A549 (cell line): ENCODE measurements at regions not wholly inside any gene's neighbourhood (a gene's known extent, or its start where the extent isn't known, plus 50 kb on each side); places are given as distances from the start of the nearest gene placed in this dataset.
A peak's percentile ranks its signal among the peaks of the same experiment; 100 is the strongest.

Source experiments
- ATAC-seq, 2 experiments: fragments of 200-7000 bp in 1 of 2; fragments of >200 bp in 1 of 2; cut with Nextera tagmentation in 1 of 2; cut with Tn5 transposase in 1 of 2; 3 replicates each; pipeline versions ENCODE4 v1.8.0 to v1.9.1; 2018 to 2020; ENCODE audit warnings: mild to moderate bottlenecking in 1 of 2, moderate library complexity in 1 of 2
- CTCF ChIA-PET: fragments of 300-600 bp; sonication (Branson Sonifier 250); formaldehyde crosslinking; extraction: SDS; loops from one replicate; lab custom pipeline; 2021; ENCODE audit warnings: antibody characterized with exemption, inconsistent platforms; lab: Yijun Ruan, JAX
- POLR2A ChIA-PET: fragments of 350-600 bp; formaldehyde crosslinking; extraction: SDS; loops from one replicate; lab custom pipeline; 2021; ENCODE audit warnings: antibody characterized with exemption, inconsistent platforms; lab: Yijun Ruan, JAX
- DNase-seq, 2 experiments: peaks; one replicate each; pipeline versions ENCODE4 v3.0.0 to v3.0.0-alpha.2; 2011 to 2016; ENCODE audit warnings: low read depth in 1 of 2, low spot score in 1 of 2
- FAIRE-seq: peaks from 2 replicates; lab custom pipeline; 2011; peaks lifted over from hg19 to GRCh38; lab: Jason Lieb, UNC
- H3K27ac ChIP-seq, 2 experiments: fragments of >200 bp; sonication (Bioruptor Twin); formaldehyde crosslinking; 3 replicates each; pipeline ENCODE4 v1.5.1; 2016 to 2017
- H3K4me1 ChIP-seq: fragments of >200 bp; sonication (Bioruptor Twin); formaldehyde crosslinking; 3 replicates; pipeline ENCODE4 v1.6.1; 2016
- H3K4me2 ChIP-seq: fragments of >200 bp; sonication (Bioruptor Twin); formaldehyde crosslinking; 3 replicates; pipeline ENCODE4 v1.6.1; 2016
- H3K4me3 ChIP-seq: fragments of >200 bp; sonication (Bioruptor Twin); formaldehyde crosslinking; 3 replicates; pipeline ENCODE4 v1.5.1; 2016
- H3K9me3 ChIP-seq: fragments of >200 bp; sonication (Bioruptor Twin); formaldehyde crosslinking; 3 replicates; pipeline ENCODE4 v1.6.1; 2016
- BHLHE40 ChIP-seq: IDR thresholded peaks from 2 replicates; pipeline ENCODE4 v1.6.1; 2012; ENCODE audit warnings: low read depth, low read length, inconsistent platforms
- CBX8 ChIP-seq: fragments of 200-600 bp; sonication (generic); IDR thresholded peaks from 2 replicates; pipeline ENCODE4 v1.6.1; 2016
- EHMT2 ChIP-seq: fragments of 200-600 bp; sonication (generic); IDR thresholded peaks from 2 replicates; pipeline ENCODE4 v1.6.1; 2016; ENCODE audit warnings: antibody characterized with exemption, low read depth, mild to moderate bottlenecking, moderate library complexity
- EP300 ChIP-seq, 2 experiments: fragments of >200 bp; sonication (Bioruptor Twin); formaldehyde crosslinking; IDR thresholded peaks; 2 replicates in 1 of 2; 3 replicates in 1 of 2; pipeline ENCODE4 v1.6.1; 2016 to 2017
- FOSB ChIP-seq: fragments of 250-450 bp; sonication (Bioruptor Pico); IDR thresholded peaks from 2 replicates; pipeline ENCODE4 v1.5.0; 2020; ENCODE audit warnings: mild to moderate bottlenecking, moderate library complexity
- FOSL2 ChIP-seq, 2 experiments: fragments of 450-650 bp in 1 of 2; fragments of >200 bp in 1 of 2; sonication (Bioruptor Twin) in 1 of 2; formaldehyde crosslinking; IDR thresholded peaks; 2 replicates each; pipeline versions ENCODE4 v1.5.0 to v1.6.1; 2016 to 2020; ENCODE audit warnings: mild to moderate bottlenecking in 1 of 2, moderate library complexity in 1 of 2
- HMGXB4 ChIP-seq: fragments of 250-450 bp; sonication (Bioruptor Pico); IDR thresholded peaks from 2 replicates; pipeline ENCODE4 v1.5.0; 2021; ENCODE audit warnings: mild to moderate bottlenecking, moderate library complexity, borderline replicate concordance
- HOXB5 ChIP-seq: fragments of 250-450 bp; sonication (Bioruptor Pico); IDR thresholded peaks from 2 replicates; pipeline ENCODE4 v1.5.0; 2020; ENCODE audit warnings: mild to moderate bottlenecking, moderate library complexity
- JUN ChIP-seq, 2 experiments: fragments of >200 bp; sonication (Bioruptor Twin); formaldehyde crosslinking; IDR thresholded peaks; 2 replicates in 1 of 2; 3 replicates in 1 of 2; pipeline ENCODE4 v1.6.1; 2016 to 2017
- KDM1A ChIP-seq: fragments of 200-600 bp; sonication (generic); IDR thresholded peaks from 2 replicates; pipeline ENCODE4 v1.6.1; 2016; ENCODE audit warnings: low read depth, mild to moderate bottlenecking
- KDM5A ChIP-seq: fragments of 200-600 bp; sonication (generic); IDR thresholded peaks from 2 replicates; pipeline ENCODE4 v1.6.1; 2016; ENCODE audit warnings: antibody characterized with exemption, mild to moderate bottlenecking
- MAFK ChIP-seq: fragments of 450-650 bp; IDR thresholded peaks from 2 replicates; pipeline ENCODE4 v1.6.1; 2014; ENCODE audit not compliant: partially characterized antibody
- MAZ ChIP-seq: fragments of 150-350 bp; IDR thresholded peaks from 2 replicates; pipeline ENCODE4 v1.6.1; 2014; ENCODE audit warnings: antibody characterized with exemption, low read depth, low read length, borderline replicate concordance
- NFE2L2 ChIP-seq: fragments of 150-350 bp; conservative IDR thresholded peaks from 2 replicates; pipeline ENCODE4 v1.6.1; 2014; ENCODE audit warnings: low read length
- RAD21 ChIP-seq, 2 experiments: fragments of >200 bp in 1 of 2; sonication (Bioruptor Twin) in 1 of 2; formaldehyde crosslinking in 1 of 2; IDR thresholded peaks in 1 of 2; conservative IDR thresholded peaks in 1 of 2; 2 replicates in 1 of 2; 3 replicates in 1 of 2; pipeline ENCODE4 v1.6.1; 2012 to 2018; ENCODE audit warnings: inconsistent platforms in 1 of 2
- RCOR1 ChIP-seq: fragments of 150-350 bp; IDR thresholded peaks from 2 replicates; pipeline ENCODE4 v1.6.1; 2014; ENCODE audit warnings: antibody characterized with exemption, low read length, low read depth
- RFX5 ChIP-seq: fragments of 450-650 bp; IDR thresholded peaks from 2 replicates; pipeline ENCODE4 v1.7.1; 2014; ENCODE audit warnings: antibody characterized with exemption, mild to moderate bottlenecking, moderate library complexity
- RNF2 ChIP-seq: fragments of 200-600 bp; sonication (generic); IDR thresholded peaks from 2 replicates; pipeline ENCODE4 v1.6.1; 2016; ENCODE audit warnings: low read depth, mild to moderate bottlenecking, antibody characterized with exemption, moderate library complexity, borderline replicate concordance
- SMC3 ChIP-seq: fragments of >200 bp; sonication (Bioruptor Twin); formaldehyde crosslinking; IDR thresholded peaks from 3 replicates; pipeline ENCODE4 v1.6.1; 2018; ENCODE audit warnings: inconsistent platforms
- SREBF2 ChIP-seq: fragments of 450-650 bp; IDR thresholded peaks from 2 replicates; pipeline ENCODE4 v1.6.1; 2014; ENCODE audit warnings: mild to moderate bottlenecking, moderate library complexity
- ZC3H11A ChIP-seq: fragments of 450-650 bp; IDR thresholded peaks from 2 replicates; pipeline ENCODE4 v1.6.1; 2014; ENCODE audit warnings: antibody characterized with exemption, mild to moderate bottlenecking
- WGBS: methylation state at CpG from one replicate; pipeline ENCODE4 v1.1.6; 2017; ENCODE audit errors: missing lambda C conversion rate; 5-methylcytosine and 5-hydroxymethylcytosine counted together
- TF ChIP-seq, protein P1 (sequence below): fragments of >200 bp; sonication (Bioruptor Twin); formaldehyde crosslinking; IDR thresholded peaks from 3 replicates; pipeline ENCODE4 v1.5.1; 2016
- TF ChIP-seq, protein P2 (sequence below): fragments of 250-450 bp; sonication (Bioruptor Pico); IDR thresholded peaks from 2 replicates; pipeline ENCODE4 v1.5.0; 2020; ENCODE audit warnings: low read depth, mild to moderate bottlenecking, moderate library complexity

DNA sequence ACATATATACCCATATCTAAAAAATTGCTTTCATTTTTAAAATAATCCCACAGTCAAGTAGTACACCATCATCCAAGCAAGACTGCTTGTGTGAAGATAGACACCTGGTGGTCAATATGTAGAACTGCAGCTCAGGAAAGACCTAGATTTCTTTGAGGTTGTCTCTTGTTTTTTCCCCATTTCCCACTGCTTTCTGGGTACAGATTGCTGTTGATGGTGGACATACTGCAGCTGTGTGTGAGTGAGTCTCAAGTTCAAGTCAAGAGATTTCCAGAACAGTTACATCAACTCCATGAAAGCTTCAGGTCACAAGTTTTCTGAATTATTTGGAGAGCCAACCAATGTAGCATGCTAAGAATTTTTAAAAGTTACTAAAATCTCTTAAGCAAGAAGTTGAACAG lies 306.4 kb downstream of the DUSP10 start:
- H3K4me1 ChIP-seq: peaks cover 21% of the 10 kb centered on the region
- no peaks in the 10 kb centered on the region for H3K9me3 ChIP-seq
- no peak overlapping the region for H3K4me2 ChIP-seq
- no peak overlapping the region for H3K27ac ChIP-seq
- POLR2A ChIA-PET: interaction anchor here (0.7 kb wide), 1 partner anchor 172 kb away, joined by 3 read pairs; no protein-coding TSS in a partner anchor
- ATAC-seq (peak; percentile 35 to 59; a peak in 3 of 6 replicates), FAIRE-seq (no peak), DNase-seq (peak; percentile 36 to 66)
- TF ChIP-seq RAD21 (conservative IDR thresholded peaks at IDR 0.05 in 1 of 2, IDR thresholded peaks at IDR 0.05 in 1 of 2) (peak; percentile 84 to 86), HMGXB4 (no peak), KDM1A (no peak), MAFK (no peak), SMC3 (peak; percentile 85), EHMT2 (no peak), RNF2 (no peak), BHLHE40 (no peak), ZC3H11A (no peak), SREBF2 (no peak), NFE2L2 (no peak), RCOR1 (no peak), EP300 (IDR thresholded peaks at IDR 0.05) (no peak), HOXB5 (CRISPR knock-in tag) (no peak), CBX8 (no peak)
- TF ChIP-seq, protein P1, sequence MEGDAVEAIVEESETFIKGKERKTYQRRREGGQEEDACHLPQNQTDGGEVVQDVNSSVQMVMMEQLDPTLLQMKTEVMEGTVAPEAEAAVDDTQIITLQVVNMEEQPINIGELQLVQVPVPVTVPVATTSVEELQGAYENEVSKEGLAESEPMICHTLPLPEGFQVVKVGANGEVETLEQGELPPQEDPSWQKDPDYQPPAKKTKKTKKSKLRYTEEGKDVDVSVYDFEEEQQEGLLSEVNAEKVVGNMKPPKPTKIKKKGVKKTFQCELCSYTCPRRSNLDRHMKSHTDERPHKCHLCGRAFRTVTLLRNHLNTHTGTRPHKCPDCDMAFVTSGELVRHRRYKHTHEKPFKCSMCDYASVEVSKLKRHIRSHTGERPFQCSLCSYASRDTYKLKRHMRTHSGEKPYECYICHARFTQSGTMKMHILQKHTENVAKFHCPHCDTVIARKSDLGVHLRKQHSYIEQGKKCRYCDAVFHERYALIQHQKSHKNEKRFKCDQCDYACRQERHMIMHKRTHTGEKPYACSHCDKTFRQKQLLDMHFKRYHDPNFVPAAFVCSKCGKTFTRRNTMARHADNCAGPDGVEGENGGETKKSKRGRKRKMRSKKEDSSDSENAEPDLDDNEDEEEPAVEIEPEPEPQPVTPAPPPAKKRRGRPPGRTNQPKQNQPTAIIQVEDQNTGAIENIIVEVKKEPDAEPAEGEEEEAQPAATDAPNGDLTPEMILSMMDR: peak; percentile 85
- CTCF ChIA-PET: interaction anchor here (0.7 to 2.6 kb wide), 39 partner anchors 9 to 1020 kb away, joined by 3 to 17 read pairs (median 4); no protein-coding TSS in a partner anchor
- H3K4me3 ChIP-seq: no peak overlapping the region

GRCh38 chr1:221437171-221437570 lies 304.7 kb downstream of the DUSP10 start:
- H3K4me3 ChIP-seq: no peak overlapping the region
- POLR2A ChIA-PET: no interaction called here
- no peak overlapping the region for H3K4me2 ChIP-seq
- DNase-seq (no peak), ATAC-seq (no peak)
- no peak overlapping the region for H3K27ac ChIP-seq
- H3K4me1 ChIP-seq: peaks cover 25% of the 10 kb centered on the region
- TF ChIP-seq BHLHE40: no peak
- no peak for TF ChIP-seq FOSB
- no peak for TF ChIP-seq HMGXB4
- no peak for TF ChIP-seq JUN (IDR thresholded peaks at IDR 0.05)
- TF ChIP-seq MAZ: no peak
- no peak for TF ChIP-seq FOSL2 (IDR thresholded peaks at IDR 0.05)
- no peak for TF ChIP-seq FOSL2 (CRISPR knock-in tag; IDR thresholded peaks at IDR 0.05)
- no peak for TF ChIP-seq CBX8
- TF ChIP-seq SREBF2: no peak
- no peak for TF ChIP-seq KDM5A
- TF ChIP-seq RFX5: no peak
- TF ChIP-seq, protein P2, sequence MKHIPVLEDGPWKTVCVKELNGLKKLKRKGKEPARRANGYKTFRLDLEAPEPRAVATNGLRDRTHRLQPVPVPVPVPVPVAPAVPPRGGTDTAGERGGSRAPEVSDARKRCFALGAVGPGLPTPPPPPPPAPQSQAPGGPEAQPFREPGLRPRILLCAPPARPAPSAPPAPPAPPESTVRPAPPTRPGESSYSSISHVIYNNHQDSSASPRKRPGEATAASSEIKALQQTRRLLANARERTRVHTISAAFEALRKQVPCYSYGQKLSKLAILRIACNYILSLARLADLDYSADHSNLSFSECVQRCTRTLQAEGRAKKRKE (CRISPR knock-in tag): no peak
- TF ChIP-seq, all 56 proteins: peak for 0
- 95% methylated on average over 2 of the region's 2 CpGs for WGBS
- no peak for FAIRE-seq
- CTCF ChIA-PET: no interaction called here
- no peaks in the 10 kb centered on the region for H3K9me3 ChIP-seq
